Activated CD4-positive, alpha-beta T cell treated with anti-CD3 and anti-CD28 coated beads, Interleukin-2, amount 10 ng/mL, durations not matched to agents 24 days and 14 days (primary cell): ENCODE measurements at regions not wholly inside any gene's neighbourhood (a gene's known extent, or its start where the extent isn't known, plus 50 kb on each side); places are given as distances from the start of the nearest gene placed in this dataset.

Experiments used
- DNase-seq: peaks from one replicate; pipeline ENCODE4 v3.0.0; 2022
- H3K27ac Mint-ChIP-seq: one replicate; pipeline ENCODE4 v1.8.0; 2022; ENCODE audit warnings: mild to moderate bottlenecking, mixed read lengths
- H3K27me3 Mint-ChIP-seq: one replicate; pipeline ENCODE4 v1.8.0; 2022; ENCODE audit warnings: mixed read lengths
- H3K36me3 Mint-ChIP-seq: one replicate; pipeline ENCODE4 v1.8.0; 2022; ENCODE audit warnings: low read depth, mild to moderate bottlenecking, mixed read lengths
- H3K4me1 Mint-ChIP-seq: one replicate; pipeline ENCODE4 v1.8.0; 2021; ENCODE audit warnings: mixed read lengths
- H3K4me3 Mint-ChIP-seq: one replicate; pipeline ENCODE4 v1.8.0; 2022; ENCODE audit warnings: mild to moderate bottlenecking, moderate library complexity, mixed read lengths
- H3K9me3 Mint-ChIP-seq: one replicate; pipeline ENCODE4 v1.8.0; 2021; ENCODE audit warnings: mixed read lengths
- intact Hi-C: fragments of 100-400 bp; cut with micrococcal nuclease; formaldehyde crosslinking; loops from one replicate; pipeline ENCODE4 v1.15.1; 2023

GRCh38 chr4:12880844-12881243, 603.3 kb downstream of the RAB28 start:
- no peaks in the 10 kb centered on the region for H3K9me3 Mint-ChIP-seq
- H3K36me3 Mint-ChIP-seq: no peaks in the 10 kb centered on the region
- H3K4me1 Mint-ChIP-seq: no peaks in the 10 kb centered on the region
- no peak overlapping the region for H3K27ac Mint-ChIP-seq
- H3K27me3 Mint-ChIP-seq: no peaks in the 10 kb centered on the region
- intact Hi-C loops: no loop called here
- no peak for DNase-seq
- no peak overlapping the region for H3K4me3 Mint-ChIP-seq

DNA sequence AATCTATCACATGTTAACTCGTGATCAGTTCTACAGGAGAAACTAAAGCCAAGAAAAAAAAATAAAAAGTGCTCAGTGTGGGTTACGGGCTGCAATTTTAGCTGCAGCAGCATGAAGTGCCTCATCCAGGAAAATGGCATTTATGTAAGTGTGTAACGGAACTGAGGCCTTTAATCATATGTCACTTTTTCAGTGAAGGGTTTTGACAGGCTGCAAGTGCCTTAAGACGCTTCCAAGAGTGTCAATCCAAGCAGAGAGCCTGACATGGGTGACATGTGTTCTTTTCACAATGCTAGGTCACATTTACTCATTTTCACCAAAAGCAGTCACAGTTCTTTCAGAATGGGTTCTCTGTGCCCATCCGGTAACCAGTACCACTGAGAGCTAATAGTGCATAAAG, 604.6 kb downstream of the RAB28 start:
- Mint-ChIP-seq H3K4me1 (no peaks in the 10 kb centered on the region), H3K36me3 (no peaks in the 10 kb centered on the region), H3K4me3 (no peak overlapping the region), H3K27ac (no peak overlapping the region), H3K9me3 (no peaks in the 10 kb centered on the region), H3K27me3 (no peaks in the 10 kb centered on the region)
- intact Hi-C loops: no loop called here
- DNase-seq: no peak

DNA sequence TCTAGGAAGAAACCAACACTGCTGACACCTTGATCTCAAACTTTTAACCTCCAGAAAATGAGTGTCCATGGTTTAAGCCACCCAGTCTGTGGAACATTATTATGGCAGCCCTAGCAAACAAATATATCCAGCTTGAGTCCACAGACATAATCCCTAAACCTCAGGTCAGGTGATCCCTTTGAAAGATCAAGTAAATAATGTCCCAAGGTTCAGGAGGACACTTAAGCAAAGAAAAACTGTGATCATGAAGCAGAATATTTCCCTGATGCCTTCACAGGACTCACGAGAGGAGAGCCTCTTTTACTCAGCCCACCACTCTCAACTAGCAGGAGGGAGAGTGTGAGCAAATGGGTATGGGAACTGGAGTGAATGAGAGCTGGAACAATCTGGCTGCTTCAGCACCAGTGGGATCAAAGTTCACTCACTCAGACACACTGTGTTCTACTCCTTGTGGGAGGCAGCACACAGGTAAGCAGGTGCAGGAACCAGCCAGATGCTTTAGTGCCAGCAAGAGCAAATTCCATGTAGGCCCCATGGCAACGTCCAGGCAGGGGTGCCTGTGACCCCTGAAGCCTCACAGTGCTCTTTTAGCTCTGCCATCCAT, 608.4 kb downstream of the RAB28 start:
- Mint-ChIP-seq H3K4me3 (no peak overlapping the region), H3K27ac (no peak overlapping the region), H3K36me3 (no peaks in the 10 kb centered on the region), H3K4me1 (no peaks in the 10 kb centered on the region), H3K9me3 (no peaks in the 10 kb centered on the region), H3K27me3 (no peaks in the 10 kb centered on the region)
- DNase-seq: no peak
- intact Hi-C loops: no loop called here

DNA sequence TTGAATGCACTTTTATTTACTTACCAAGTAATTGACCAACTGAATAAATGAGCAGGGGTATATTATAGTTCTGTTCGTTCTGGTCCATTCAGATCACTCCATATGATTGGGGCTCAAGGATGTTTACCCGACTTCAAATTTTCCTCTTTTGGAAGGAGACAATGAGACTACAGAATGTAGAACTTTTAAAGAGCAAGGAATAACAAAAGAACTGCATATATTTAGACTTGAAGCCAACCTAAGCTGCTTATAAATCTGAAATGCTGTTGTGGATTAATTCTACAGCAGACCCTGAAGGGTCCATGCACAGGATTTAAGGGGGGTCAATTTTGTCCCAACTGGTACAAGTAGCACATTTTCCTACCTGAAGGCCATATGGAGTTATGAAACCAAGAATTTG, 610.8 kb downstream of the RAB28 start:
- H3K9me3 Mint-ChIP-seq: peaks cover 6% of the 10 kb centered on the region
- intact Hi-C loops: no loop called here
- no peak overlapping the region for H3K4me3 Mint-ChIP-seq

DNA sequence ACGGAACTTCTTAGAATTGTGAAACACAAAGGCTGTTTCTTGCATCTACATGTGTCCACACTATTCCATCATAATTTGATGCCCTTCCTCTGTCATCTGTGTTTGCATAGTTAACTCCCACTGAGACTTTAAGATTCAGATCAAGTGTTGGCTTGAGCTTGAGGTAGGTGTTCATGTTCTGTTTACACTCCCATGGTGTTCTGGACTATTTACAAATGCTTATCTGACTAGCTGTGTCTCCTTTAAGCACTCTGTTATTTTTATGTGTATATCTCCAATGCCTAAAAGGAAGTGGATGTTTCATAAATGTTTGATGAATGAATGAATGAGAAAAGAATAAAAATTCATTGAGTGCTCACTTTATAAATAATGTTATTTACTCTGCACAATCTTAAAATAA, 622.7 kb downstream of the RAB28 start:
- Mint-ChIP-seq H3K27ac (no peak overlapping the region), H3K36me3 (no peaks in the 10 kb centered on the region), H3K4me1 (no peaks in the 10 kb centered on the region), H3K4me3 (no peak overlapping the region), H3K27me3 (no peaks in the 10 kb centered on the region), H3K9me3 (no peaks in the 10 kb centered on the region)
- intact Hi-C loops: no loop called here
- no peak for DNase-seq

More for the DNA sequence above, 610.8 kb downstream of the RAB28 start:
- Mint-ChIP-seq H3K36me3 (no peaks in the 10 kb centered on the region), H3K4me1 (no peaks in the 10 kb centered on the region), H3K27me3 (no peaks in the 10 kb centered on the region), H3K27ac (no peak overlapping the region)
- DNase-seq: no peak

DNA sequence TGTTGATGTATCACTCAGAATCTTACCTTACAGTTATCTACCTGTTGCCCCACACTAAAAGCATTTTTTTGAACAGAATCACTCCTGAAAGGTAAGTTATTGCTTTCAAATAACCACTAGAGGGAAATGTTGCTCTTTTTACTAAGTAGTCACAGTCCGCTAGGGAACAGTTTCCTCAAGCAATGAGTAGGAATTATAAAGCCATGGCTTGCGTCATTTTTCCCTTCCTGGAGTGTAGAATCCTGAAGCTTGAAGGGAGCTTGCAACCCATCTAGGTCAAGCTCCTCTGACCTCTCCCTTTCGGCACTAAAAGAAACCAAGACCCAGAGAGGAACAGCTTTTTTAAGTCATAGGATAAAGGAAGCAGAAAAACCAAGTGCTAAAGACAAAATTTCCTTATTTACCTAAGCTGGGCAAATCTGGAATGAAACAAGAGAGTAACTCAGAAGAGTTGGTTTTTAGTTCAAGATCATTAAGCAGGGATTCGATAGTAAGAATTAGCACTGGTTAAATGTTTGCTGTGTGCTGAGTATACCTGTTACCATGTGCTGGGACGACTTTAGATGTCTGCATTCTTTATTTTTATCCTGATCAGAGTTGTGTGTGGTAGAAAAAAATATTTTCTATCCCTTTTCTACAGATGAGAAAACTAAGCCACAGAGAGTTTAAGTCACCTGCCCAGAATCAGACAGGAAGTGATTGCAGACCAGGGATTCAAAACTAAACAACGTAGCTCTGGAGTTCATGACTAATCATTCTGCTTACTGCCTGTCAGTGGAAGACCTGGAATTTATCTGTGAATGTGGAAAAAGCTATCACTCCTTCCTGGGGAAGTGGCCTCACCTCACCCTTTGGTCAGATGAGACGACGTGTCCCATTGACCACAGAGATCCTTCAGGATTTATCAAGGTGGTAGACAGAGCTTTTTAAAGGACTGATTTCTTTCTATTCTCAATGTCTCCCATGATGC, 631.5 kb downstream of the RAB28 start:
- no peaks in the 10 kb centered on the region for H3K9me3 Mint-ChIP-seq
- DNase-seq: no peak
- no peaks in the 10 kb centered on the region for H3K4me1 Mint-ChIP-seq
- H3K4me3 Mint-ChIP-seq: no peak overlapping the region
- no peak overlapping the region for H3K27ac Mint-ChIP-seq
- H3K36me3 Mint-ChIP-seq: no peaks in the 10 kb centered on the region
- intact Hi-C loops: loop anchor here (1.0 to 5.0 kb wide), 2 partner anchors 680 to 697 kb away; no protein-coding TSS in a partner anchor
- no peaks in the 10 kb centered on the region for H3K27me3 Mint-ChIP-seq

GRCh38 chr4:12846368-12846767, 637.8 kb downstream of the RAB28 start:
- DNase-seq: no peak
- intact Hi-C loops: no loop called here
- no peaks in the 10 kb centered on the region for H3K4me1 Mint-ChIP-seq
- no peak overlapping the region for H3K4me3 Mint-ChIP-seq
- H3K9me3 Mint-ChIP-seq: no peaks in the 10 kb centered on the region
- no peaks in the 10 kb centered on the region for H3K27me3 Mint-ChIP-seq
- H3K27ac Mint-ChIP-seq: no peak overlapping the region
- H3K36me3 Mint-ChIP-seq: no peaks in the 10 kb centered on the region

DNA sequence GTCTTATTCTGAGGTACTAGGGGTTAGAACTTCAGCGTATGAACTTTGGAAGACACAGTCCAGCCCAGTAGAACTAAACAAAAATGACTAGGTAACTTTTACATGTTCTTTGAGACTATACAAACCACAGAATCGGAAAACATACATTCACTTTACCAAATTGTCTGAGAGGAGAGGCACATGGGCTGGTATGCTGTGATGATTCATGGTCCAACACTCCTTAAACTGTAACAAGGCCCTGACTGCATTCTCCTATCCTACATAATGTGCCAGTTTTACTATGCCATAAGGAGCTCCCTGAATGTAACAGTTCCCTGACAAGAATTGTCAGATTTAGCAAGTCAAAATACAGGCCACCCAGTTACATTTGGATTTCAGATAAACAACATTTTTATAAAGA, 640.0 kb downstream of the RAB28 start:
- no peaks in the 10 kb centered on the region for H3K27me3 Mint-ChIP-seq
- no peak for DNase-seq
- intact Hi-C loops: no loop called here
- H3K4me3 Mint-ChIP-seq: no peak overlapping the region
- H3K36me3 Mint-ChIP-seq: no peaks in the 10 kb centered on the region
- H3K9me3 Mint-ChIP-seq: no peaks in the 10 kb centered on the region
- no peaks in the 10 kb centered on the region for H3K4me1 Mint-ChIP-seq
- H3K27ac Mint-ChIP-seq: no peak overlapping the region

DNA sequence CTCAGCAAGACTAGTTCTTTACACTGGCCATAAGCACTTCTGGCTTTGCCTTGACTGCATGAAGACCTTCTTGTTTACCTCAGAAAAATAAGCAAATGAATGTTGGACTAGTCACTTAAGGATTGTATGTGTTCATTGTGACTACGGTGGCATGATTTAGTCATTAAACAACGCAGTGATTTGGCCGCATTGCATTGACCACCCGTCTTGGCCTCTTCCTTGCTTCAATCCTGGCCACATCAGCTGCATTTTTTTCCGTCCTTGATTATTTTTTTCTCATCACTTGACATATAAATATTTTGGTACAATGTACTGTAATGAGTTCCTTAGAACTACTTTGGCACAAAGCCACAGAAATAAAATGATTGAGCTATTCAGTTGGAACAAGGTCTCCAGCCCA, 656.2 kb downstream of the RAB28 start:
- intact Hi-C loops: no loop called here
- H3K4me1 Mint-ChIP-seq: no peaks in the 10 kb centered on the region
- no peaks in the 10 kb centered on the region for H3K27me3 Mint-ChIP-seq
- H3K36me3 Mint-ChIP-seq: no peaks in the 10 kb centered on the region
- no peaks in the 10 kb centered on the region for H3K9me3 Mint-ChIP-seq
- no peak for DNase-seq
- H3K4me3 Mint-ChIP-seq: no peak overlapping the region
- no peak overlapping the region for H3K27ac Mint-ChIP-seq

DNA sequence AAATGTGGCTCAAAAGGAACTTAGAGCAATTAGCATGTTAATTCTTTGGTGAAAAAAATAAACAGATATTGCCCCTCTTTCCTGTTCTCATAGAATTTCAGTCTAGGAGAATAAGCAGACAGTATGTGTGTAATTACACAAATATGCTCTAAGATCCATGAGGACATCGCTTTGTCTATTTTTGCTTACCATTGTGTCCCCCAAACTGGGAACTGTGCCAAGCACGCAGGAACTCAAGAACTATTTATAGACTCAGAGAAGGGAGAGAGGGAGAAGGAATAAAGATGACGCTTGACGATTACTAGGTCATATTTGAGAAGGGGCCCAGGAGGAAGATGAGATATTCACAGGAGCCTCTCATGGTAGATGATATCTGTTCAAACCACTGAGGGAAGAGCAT, 692.6 kb downstream of the RAB28 start:
- intact Hi-C loops: no loop called here
- H3K27me3 Mint-ChIP-seq: no peaks in the 10 kb centered on the region
- H3K27ac Mint-ChIP-seq: no peak overlapping the region
- H3K4me1 Mint-ChIP-seq: no peaks in the 10 kb centered on the region
- no peaks in the 10 kb centered on the region for H3K36me3 Mint-ChIP-seq
- H3K4me3 Mint-ChIP-seq: no peak overlapping the region
- no peak for DNase-seq
- H3K9me3 Mint-ChIP-seq: peaks cover 4% of the 10 kb centered on the region

DNA sequence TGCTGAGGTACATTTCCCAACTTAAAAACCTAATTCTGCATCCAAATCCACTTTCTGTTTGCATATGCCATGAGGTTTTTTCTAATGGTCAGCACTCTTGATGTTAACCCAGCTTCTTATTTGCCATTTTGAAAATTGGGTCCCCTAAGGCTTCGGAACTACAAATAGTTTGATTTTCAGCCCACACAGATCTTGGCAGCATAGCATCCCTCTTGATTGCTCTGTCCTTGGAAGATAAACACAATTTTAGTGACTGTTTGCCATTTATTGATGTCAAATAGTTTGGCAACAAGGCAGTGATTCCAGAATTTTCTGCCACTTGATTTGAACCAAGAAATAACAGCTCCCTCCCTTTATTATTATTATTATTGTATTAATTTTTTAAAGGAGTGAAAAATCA, 696.9 kb downstream of the RAB28 start:
- H3K9me3 Mint-ChIP-seq: peaks cover 4% of the 10 kb centered on the region
- H3K27ac Mint-ChIP-seq: no peak overlapping the region
- no peak for DNase-seq
- no peak overlapping the region for H3K4me3 Mint-ChIP-seq
- H3K27me3 Mint-ChIP-seq: no peaks in the 10 kb centered on the region
- intact Hi-C loops: no loop called here
- H3K36me3 Mint-ChIP-seq: no peaks in the 10 kb centered on the region
- H3K4me1 Mint-ChIP-seq: no peaks in the 10 kb centered on the region

DNA sequence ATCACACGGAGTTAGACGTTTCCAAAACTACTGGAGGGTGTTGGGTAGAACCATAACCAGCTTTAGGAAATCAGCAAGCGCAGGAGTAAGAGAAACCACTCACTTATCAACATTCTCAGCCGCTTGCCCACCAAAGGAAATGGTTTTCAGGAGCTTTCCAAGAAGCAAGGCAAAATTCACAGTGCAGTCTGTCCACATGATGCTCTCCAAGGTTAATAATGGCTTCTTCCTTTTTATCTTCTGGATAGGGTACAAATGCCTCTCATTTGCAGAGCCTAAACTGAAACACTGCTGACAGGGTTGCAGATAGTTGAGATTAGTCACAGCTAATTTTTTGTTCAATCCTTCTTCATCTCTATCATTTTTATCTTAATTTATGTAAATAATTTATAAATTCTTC, 705.4 kb downstream of the RAB28 start:
- Mint-ChIP-seq H3K4me3 (no peak overlapping the region), H3K36me3 (no peaks in the 10 kb centered on the region), H3K9me3 (no peaks in the 10 kb centered on the region), H3K27me3 (no peaks in the 10 kb centered on the region), H3K4me1 (no peaks in the 10 kb centered on the region), H3K27ac (no peak overlapping the region)
- no peak for DNase-seq
- intact Hi-C loops: no loop called here

GRCh38 chr4:12778191-12778590, 705.9 kb downstream of the RAB28 start:
- no peaks in the 10 kb centered on the region for H3K4me1 Mint-ChIP-seq
- no peak overlapping the region for H3K4me3 Mint-ChIP-seq
- intact Hi-C loops: no loop called here
- no peak overlapping the region for H3K27ac Mint-ChIP-seq
- H3K36me3 Mint-ChIP-seq: no peaks in the 10 kb centered on the region
- no peaks in the 10 kb centered on the region for H3K27me3 Mint-ChIP-seq
- no peaks in the 10 kb centered on the region for H3K9me3 Mint-ChIP-seq
- DNase-seq: no peak

- Mint-ChIP-seq H3K4me3 (no peak overlapping the region), H3K36me3 (no peaks in the 10 kb centered on the region), H3K4me1 (no peaks in the 10 kb centered on the region), H3K27ac (no peak overlapping the region), H3K9me3 (no peaks in the 10 kb centered on the region), H3K27me3 (no peaks in the 10 kb centered on the region)
- intact Hi-C loops: no loop called here
- DNase-seq: no peak
Measured at GRCh38 chr4:12770351-12770750, 713.8 kb downstream of the RAB28 start.
